Adrenal gland (tissue), 9 donors: ENCODE measurements at regions not wholly inside any gene's neighbourhood (a gene's known extent, or its start where the extent isn't known, plus 50 kb on each side); places are given as distances from the start of the nearest gene placed in this dataset.

ENCODE experiments used
- DNase-seq, 7 donors: peaks; one replicate each; pipeline ENCODE4 v3.0.0-alpha.2; 2019 to 2020
- H3K27ac ChIP-seq, 5 donors: fragments of 200-600 bp; sonication (generic) in 4 of 5; 1 replicate in 3 of 5; 2 replicates in 2 of 5; pipeline versions ENCODE4 v1.5.1 to v1.8.0; 2016 to 2020; ENCODE audit warnings: mild to moderate bottlenecking in 1 of 5
- H3K27me3 ChIP-seq: fragments of 200-600 bp; 2 replicates; pipeline ENCODE4 v1.8.0; 2021
- H3K36me3 ChIP-seq, 2 donors: fragments of 200-600 bp; replicated peaks in 1 of 2; 1 replicate in 1 of 2; 2 replicates in 1 of 2; pipeline versions ENCODE4 v1.5.1 to v1.8.0; 2018 to 2022
- H3K4me1 ChIP-seq, 2 donors: fragments of 200-600 bp; replicated peaks in 1 of 2; 1 replicate in 1 of 2; 2 replicates in 1 of 2; pipeline versions ENCODE4 v1.5.1 to v1.8.0; 2018 to 2021
- H3K4me3 ChIP-seq, 4 donors: fragments of 200-600 bp; sonication (generic) in 3 of 4; one replicate each; pipeline ENCODE4 v1.5.1; 2016 to 2018
- H3K9me3 ChIP-seq, 3 donors: fragments of 200-600 bp; sonication (generic) in 1 of 3; replicated peaks in 1 of 3; 1 replicate in 2 of 3; 2 replicates in 1 of 3; pipeline versions ENCODE4 v1.5.1 to v1.8.0; 2016 to 2021
- POLR2A ChIP-seq, 2 donors: fragments of 450-650 bp; IDR thresholded peaks; one replicate each; pipeline ENCODE4 v1.6.1; 2017; ENCODE audit warnings: antibody characterized with exemption in 2 of 2, mild to moderate bottlenecking in 2 of 2, moderate library complexity in 1 of 2
- WGBS, 4 donors: extraction: QIAGEN DNeasy Blood & Tissue Kit in 2 of 4; methylation state at CpG; one replicate each; pipeline versions ENCODE4 v1.1.5 to v1.1.7; 2013 to 2017; 5-methylcytosine and 5-hydroxymethylcytosine counted together
- intact Hi-C, 2 donors: fragments of 100-400 bp; cut with DNase I; formaldehyde crosslinking; loops; one replicate each; pipeline versions ENCODE4 v1.14.1 to v1.15.0; 2022 to 2023
- TF ChIP-seq, protein P1 (sequence below), 6 experiments: fragments of 450-650 bp in 4 of 6; fragments of 200-600 bp in 2 of 6; sonication (generic) in 1 of 6; IDR thresholded peaks; 1 replicate in 5 of 6; 2 replicates in 1 of 6; pipeline versions ENCODE4 v1.5.1 to v1.8.0; 2016 to 2021; ENCODE audit warnings: antibody characterized with exemption in 6 of 6, mild to moderate bottlenecking in 2 of 6, moderate library complexity in 1 of 6
- donor health status: healthy with polysubstance abuse.
- donor health status: Bipolar disorder and iron deficiency.
- donor health status: DM: yes; HTN: yes; CAD: no.
- donor health status: DM: no; HTN: no; CAD: no.
- donor health status: DM: no; HTN: no; CAD: no.

DNA sequence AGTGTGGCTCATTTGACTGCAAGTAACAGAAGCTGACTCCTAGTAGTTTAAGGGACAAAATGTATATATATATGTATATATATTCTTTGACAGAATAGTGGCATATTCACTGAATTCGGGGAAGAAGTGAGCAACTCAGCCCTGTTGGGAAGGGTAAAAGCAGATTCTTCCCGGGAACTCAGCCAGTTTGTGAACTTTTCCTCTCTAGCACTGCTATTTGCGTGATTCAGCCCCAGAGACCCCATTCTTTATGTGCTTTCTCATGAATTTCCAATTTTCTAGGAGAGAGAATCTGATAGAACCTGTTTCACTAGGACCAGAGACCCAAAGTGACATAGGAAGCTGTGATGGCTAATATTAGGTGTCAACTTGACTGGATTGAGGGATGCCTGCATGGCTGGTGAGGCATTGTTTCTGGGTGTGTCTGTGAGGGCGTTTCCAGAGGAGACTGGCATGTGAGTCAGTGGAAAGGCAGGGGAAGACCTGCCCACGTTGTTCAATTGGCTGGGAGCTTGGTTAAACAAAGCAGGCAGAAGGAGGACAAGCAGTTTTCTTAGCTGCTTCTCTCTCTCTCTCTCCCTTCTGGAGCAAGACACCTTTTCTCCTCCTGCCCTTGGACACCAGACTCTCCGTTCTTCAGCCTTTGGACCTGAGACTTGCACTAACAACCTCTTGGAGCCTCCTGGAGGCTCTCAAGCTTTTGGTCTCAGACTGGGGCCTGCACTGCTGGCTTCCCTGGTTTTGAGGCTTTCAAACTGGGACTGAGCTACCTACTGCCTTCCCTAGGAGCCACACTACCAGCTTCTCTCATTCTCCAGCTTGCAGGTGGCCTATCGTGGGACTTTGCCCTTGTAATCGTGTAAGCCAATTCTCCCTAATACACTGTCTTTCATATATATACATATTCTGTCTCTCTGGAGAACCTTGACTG is 93.4 kb upstream of the KCNK1 start:
- Histone ChIP-seq H3K4me1 (no peaks in the 10 kb centered on the region), H3K9me3 (no peaks in the 10 kb centered on the region), H3K27me3 (no peaks in the 10 kb centered on the region), H3K4me3 (no peak overlapping the region), H3K36me3 (no peaks in the 10 kb centered on the region), H3K27ac (no peak overlapping the region)
- intact Hi-C loops: no loop called here
- DNase-seq: no peak
- 68 to 77% (median 73%) methylated on average over 8 of the region's 8 CpGs for whole genome bisulfite sequencing, 4 donors
- no peak for TF ChIP-seq POLR2A (IDR thresholded peaks at IDR 0.05)
- TF ChIP-seq, protein P1, sequence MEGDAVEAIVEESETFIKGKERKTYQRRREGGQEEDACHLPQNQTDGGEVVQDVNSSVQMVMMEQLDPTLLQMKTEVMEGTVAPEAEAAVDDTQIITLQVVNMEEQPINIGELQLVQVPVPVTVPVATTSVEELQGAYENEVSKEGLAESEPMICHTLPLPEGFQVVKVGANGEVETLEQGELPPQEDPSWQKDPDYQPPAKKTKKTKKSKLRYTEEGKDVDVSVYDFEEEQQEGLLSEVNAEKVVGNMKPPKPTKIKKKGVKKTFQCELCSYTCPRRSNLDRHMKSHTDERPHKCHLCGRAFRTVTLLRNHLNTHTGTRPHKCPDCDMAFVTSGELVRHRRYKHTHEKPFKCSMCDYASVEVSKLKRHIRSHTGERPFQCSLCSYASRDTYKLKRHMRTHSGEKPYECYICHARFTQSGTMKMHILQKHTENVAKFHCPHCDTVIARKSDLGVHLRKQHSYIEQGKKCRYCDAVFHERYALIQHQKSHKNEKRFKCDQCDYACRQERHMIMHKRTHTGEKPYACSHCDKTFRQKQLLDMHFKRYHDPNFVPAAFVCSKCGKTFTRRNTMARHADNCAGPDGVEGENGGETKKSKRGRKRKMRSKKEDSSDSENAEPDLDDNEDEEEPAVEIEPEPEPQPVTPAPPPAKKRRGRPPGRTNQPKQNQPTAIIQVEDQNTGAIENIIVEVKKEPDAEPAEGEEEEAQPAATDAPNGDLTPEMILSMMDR (IDR thresholded peaks at IDR 0.05): no peak

DNA sequence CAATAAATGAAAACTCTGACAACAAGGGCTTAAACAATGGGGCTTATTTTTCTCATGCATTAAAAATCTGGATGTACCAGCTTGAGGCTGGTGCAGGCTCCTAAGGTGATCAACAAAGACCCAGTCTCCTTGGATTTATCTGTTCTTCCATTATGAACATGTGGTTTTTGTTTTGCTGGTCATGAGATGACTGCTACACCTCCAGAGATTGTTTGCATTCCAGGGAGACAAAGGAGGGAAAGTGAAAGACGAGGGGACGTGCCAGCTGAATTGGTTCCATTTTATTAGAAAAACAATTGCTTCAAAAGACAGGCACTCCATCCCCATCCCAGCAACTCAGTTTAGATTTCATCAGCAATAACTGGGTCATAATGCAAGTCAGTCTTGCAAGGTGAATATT is 90.9 kb upstream of the KCNK1 start:
- 55 to 63% (median 59%) methylated on average over 2 of the region's 2 CpGs for WGBS, 4 donors

DNA sequence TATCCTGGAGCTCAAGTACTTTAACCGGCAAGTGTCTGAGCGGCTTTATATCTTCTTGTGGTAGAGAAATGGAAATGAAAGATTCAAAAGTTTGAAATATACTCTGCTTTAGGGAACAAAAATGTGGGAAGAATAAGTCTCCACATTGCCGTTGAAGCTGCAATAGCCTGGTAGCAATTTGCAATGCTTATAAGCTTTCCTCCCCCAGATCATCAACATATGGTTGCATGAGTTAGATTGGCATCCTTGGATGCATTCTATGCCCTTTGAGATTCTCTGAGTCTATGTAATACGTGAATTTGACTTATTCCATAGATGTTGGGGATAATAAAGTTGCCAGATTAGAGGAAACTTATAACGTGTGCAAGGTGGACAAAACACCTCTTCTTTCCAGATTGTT is 86.1 kb upstream of the KCNK1 start:
- no peak for DNase-seq
- H3K36me3 ChIP-seq: no peaks in the 10 kb centered on the region
- no peak overlapping the region for H3K4me3 ChIP-seq
- H3K27ac ChIP-seq: no peak overlapping the region
- H3K9me3 ChIP-seq: no peaks in the 10 kb centered on the region
- no peaks in the 10 kb centered on the region for H3K4me1 ChIP-seq
- 74 to 80% (median 76%) methylated on average over 5 of the region's 5 CpGs for WGBS, 4 donors
- intact Hi-C loops: no loop called here
- TF ChIP-seq POLR2A (IDR thresholded peaks at IDR 0.05): no peak
- TF ChIP-seq, protein P1 (IDR thresholded peaks at IDR 0.05): no peak
- no peaks in the 10 kb centered on the region for H3K27me3 ChIP-seq

More for the DNA sequence above, 90.9 kb upstream of the KCNK1 start:
- Histone ChIP-seq H3K4me3 (no peak overlapping the region), H3K36me3 (no peaks in the 10 kb centered on the region), H3K27me3 (no peaks in the 10 kb centered on the region), H3K4me1 (no peaks in the 10 kb centered on the region), H3K9me3 (no peaks in the 10 kb centered on the region), H3K27ac (no peak overlapping the region)
- DNase-seq: no peak
- TF ChIP-seq, protein P1 (IDR thresholded peaks at IDR 0.05): no peak
- TF ChIP-seq POLR2A (IDR thresholded peaks at IDR 0.05): no peak
- intact Hi-C loops: no loop called here

DNA sequence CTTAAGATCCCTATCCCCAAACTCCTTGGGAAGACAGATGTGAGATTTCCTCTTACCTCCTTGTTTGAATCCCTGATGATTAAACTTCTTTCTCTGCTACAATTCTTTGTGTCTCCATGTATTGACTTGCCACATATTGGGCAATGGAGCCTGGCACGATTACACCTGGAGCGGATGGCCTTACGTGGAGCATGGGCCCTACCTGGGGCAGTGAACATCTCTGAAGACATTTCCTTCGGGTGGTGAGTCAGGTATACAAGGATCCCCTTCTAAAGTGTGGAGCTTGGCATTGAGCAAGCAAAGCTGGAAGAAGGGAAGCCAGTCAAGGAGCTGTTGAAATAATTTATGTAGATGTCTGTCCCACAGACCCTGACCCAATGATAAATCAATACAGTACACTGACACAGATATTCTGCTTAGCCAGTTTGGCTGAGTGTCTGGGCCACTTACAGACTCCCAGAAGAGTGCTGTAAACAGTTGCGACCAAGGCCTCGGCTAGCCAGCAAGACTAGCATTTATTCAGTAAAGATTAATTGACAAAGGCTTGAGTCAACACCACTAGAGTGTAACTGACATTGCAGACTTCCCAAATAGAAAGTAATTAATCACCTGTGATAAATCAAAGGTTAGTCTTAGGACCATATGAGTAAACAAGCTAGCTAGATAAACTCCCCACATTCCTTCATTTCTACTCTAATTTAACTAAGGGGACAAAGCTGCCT is 83.1 kb upstream of the KCNK1 start:
- TF ChIP-seq POLR2A (IDR thresholded peaks at IDR 0.05): no peak
- TF ChIP-seq, protein P1 (IDR thresholded peaks at IDR 0.05): no peak
- Histone ChIP-seq H3K36me3 (no peaks in the 10 kb centered on the region), H3K9me3 (no peaks in the 10 kb centered on the region), H3K4me1 (no peaks in the 10 kb centered on the region), H3K27me3 (no peaks in the 10 kb centered on the region), H3K27ac (no peak overlapping the region), H3K4me3 (no peak overlapping the region)
- WGBS, 4 donors: 90 to 93% (median 91%) methylated on average over 6 of the region's 6 CpGs
- intact Hi-C loops: no loop called here
- DNase-seq: no peak
